G401.6 (cell line): ENCODE measurements at regions not wholly inside any gene's neighbourhood (a gene's known extent, or its start where the extent isn't known, plus 50 kb on each side); places are given as distances from the start of the nearest gene placed in this dataset.

ENCODE experiments used
- FAIRE-seq: peaks from 2 replicates; lab custom pipeline; 2012; peaks lifted over from hg19 to GRCh38; lab: Jason Lieb, UNC

DNA sequence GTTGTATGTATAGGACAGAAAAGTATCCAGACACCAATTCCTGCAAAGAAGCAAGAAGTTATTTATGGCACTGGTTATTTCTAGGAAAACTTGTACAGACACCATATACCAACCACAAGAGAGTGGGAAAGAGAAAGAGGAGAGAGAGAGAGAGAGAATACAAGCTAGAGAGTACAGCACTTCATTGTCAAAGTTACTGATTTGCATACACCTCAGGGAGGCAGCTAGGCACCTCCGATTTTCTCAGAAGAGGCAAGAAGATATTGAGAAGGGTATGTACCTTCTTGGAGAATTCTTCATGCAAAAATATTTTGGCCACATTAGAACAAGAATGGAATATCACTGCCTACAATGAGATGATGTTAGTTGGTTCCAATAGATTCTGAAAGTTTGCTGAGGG lies 333.9 kb upstream of the PIK3C3 start:
- no peak for FAIRE-seq

DNA sequence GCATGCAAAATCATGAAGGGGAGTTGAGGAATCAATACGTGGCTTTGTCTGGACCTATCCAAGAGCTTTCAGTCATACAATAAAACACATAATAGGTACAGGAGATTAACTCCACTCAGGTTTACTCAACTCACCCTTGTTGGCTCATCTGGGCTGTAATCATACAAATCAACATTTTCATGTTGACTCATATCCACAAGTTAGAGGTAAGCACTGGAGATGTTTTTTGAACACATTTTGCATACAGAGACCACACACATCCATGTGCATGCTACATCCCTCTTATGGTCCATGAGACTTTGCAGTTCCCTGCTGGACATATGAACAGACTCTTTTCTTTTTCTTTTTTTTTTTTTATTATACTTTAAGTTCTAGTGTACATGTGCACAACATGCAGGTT lies 336.9 kb upstream of the PIK3C3 start:
- no peak for FAIRE-seq

DNA sequence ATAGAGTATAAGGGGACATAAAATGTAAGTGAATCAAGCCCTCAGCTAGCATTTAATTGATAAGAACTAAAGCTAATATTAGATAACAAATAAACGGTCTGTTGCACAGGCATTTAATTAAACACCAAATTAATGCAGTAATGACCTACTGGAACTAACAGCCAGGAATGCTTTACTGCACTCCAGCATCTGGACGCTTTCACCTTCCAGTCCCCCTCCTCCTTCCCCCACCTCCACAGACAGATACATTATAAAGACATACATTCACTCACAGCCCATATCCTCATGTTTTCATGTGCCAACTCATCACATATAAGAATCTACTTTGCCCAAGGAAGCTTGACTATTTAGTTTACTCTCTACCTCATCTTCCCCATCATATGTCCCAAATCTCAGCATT lies 337.4 kb upstream of the PIK3C3 start:
- FAIRE-seq: no peak

DNA sequence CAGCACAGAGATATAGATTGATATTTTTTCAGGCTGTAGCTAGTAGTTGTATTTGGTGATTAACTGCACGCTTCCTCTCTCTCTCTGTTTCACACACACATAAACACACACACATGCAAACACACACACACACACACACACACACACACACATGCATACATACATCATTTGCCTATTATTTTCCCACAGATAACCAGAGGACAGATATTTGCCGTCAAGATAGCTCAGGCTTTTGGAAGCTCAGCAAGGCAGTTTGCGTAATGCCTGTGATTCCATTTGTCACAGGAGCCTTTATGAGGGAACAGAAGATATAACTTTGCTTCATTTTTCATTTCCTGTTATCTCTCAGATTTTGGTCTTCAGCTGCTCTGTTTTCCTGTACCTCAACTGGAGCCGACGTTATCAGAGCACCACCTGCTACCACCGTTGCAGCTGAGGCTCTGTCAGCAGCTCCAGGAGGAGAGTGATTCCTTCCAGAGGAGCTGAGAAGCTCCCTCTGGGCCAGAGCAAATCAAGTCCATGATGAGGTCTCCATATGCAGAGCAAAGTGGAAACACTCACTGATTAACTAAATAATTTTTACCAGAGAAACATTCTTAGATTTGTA lies 341.9 kb upstream of the PIK3C3 start:
- FAIRE-seq: no peak

DNA sequence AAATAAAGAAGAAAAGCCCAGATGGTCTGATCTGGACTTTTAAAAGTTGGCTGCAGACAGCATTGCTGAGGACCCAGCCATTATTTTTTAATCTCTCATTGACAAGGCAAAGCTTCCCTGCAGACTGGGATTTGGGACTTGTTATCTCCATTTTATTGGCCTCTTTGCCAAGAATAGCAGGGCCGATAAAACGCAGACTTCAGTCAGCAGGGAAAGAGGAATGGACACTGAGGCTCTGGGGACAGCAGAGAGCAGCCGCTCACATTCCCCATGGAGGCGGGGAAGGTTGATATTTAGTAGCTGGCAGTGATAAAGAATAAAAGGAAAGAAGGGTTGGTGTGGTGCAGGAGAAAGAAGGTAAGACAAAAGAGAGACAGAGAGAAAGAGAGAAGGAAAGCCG lies 350.1 kb upstream of the PIK3C3 start:
- FAIRE-seq: no peak

DNA sequence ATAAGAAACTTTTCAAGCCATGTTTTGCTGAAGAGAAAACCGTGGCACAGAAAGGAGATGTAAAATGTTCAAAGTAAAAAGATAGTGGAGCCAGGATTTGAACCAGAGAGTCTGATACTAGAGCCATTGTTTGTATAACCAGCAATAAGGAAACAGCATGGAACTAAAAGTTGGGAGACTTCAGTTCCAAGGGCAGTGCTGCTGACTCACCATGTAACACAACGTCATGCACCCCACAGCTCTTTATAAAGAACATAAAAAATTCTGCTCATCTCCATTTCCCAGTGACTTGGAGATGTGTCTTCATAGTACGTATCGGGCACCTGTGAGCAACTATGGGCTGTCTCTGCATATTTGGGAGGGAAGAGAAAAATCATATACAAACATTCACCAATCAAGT lies 353.0 kb upstream of the PIK3C3 start:
- FAIRE-seq: no peak

DNA sequence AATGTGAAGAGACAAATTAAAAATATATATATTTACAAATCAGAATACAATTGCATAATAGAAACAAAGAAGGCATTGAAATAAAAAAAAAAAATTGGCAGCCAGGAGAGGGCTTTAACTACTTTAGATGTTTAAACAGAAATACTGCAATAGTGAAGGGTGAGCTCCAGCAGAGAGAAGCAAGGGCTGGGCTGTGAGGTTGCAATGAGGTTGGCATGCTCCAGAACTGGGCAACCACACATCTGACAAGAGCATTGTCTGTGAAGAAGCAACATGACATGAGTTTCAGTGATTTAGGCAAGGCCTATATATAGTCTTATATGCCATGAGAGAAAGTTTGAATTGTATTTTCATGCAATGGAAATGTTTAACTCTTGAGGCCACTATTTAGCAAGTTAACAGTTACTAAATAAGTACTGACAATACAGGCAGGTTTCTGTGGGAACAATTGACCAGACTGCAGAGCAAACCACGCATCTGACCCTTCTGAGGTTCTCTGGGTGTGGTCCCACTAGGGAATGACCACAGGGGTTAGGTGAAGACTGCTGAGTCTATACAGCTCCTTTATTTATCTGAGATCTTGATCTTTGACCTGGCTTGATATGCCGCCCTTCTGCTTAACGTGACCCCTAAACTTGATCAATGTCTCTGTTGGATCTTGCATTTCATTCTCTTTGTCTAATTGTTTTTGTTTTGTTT lies 354.2 kb upstream of the PIK3C3 start:
- FAIRE-seq: no peak

DNA sequence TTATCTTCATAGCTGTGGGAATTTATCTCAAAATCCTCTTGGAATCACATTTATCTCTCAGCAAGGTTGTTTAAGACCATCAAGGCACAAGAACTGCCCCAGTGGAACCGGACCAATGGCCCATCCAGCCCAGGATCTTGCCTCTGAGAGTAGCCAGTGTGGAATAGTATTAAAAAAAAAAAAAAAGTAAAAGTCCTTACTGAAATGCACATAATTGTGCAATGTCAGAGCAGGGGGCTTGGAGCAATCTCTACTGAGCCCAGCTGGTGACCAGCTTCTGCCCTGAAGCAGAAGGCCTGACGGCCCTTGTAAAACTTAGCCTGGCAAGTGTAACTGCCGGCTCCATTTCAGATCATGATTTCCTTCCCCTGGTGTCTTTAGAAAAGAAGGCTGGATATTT lies 355.6 kb upstream of the PIK3C3 start:
- no peak for FAIRE-seq

DNA sequence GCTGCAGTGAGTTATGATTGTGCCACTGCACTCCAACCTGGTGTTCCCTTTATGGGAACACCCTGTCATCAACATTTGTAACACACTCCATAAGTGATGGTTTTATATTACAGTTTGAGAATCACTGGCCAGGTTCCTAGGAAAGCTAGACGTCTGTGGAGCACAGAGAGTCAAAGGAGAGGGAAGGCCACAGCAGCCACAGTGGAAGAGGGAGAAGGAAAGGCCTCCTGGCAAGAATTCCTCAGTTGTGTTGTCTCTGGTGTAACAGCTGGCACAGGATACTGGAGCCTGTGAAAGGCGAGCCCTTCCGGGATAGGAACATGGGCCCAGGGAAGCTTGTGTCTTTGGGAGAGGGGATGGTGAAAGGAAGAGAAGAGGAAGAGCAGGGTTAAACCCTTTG lies 360.5 kb upstream of the PIK3C3 start:
- FAIRE-seq: no peak

DNA sequence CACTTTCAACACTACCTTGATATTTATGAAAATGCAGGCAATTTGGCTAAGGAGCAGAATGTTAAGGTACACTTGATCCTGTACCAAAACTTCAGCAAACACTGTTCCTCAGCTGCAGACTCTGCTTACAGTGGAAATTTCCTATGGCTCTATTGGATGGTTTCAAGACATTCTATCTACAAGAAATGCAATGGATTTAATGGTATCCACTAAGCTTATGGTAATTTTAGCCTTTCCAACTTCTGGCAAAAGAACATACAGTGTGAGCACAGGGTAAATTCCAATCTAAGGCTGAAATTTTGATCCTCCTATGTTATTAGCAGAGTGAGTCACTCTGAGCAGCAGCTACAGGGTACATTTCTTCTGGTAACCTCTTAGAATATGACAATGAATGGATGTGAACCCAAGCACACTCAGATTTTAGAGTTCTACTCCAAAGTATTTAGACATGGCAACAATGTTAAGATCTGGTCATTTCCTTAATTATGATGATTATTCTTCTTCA lies 361.8 kb upstream of the PIK3C3 start:
- FAIRE-seq: no peak

DNA sequence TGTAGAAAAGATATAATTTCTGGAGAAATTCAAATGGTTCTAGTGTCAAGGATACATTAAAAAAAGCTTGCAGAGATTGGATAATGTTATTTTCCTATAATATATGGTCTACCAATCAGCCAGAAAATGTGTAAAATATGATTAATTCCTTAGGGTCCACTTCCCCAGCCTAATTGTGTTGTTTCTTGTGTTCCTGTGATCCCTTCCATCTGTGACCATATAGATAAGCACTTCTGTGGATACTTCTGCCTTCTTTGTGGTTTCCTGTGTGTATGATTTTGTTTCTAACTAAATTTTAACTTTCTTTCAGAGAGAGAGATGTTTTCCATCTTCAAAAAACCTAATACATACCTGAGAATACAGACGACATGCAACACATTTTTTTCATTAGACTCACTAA lies 367.1 kb upstream of the PIK3C3 start:
- no peak for FAIRE-seq

DNA sequence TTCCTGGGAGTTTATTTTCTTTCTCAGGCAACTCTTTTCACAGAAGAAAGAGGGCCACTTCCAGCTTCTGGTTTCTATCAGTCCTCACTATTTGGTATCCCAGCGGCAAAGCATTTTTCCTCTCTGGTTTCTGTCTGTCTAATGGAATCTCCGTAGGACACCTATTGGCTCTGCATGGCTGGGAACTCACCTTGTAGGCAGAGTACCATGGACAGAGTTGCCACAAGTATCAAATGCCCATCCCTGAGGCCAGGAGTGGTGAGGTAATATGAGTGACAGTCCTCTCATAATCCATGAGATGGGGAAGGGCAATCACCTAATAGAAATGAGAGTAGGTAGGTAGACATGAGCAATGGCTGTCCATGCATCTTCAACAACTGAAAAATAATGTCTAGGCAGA lies 369.5 kb upstream of the PIK3C3 start:
- no peak for FAIRE-seq

DNA sequence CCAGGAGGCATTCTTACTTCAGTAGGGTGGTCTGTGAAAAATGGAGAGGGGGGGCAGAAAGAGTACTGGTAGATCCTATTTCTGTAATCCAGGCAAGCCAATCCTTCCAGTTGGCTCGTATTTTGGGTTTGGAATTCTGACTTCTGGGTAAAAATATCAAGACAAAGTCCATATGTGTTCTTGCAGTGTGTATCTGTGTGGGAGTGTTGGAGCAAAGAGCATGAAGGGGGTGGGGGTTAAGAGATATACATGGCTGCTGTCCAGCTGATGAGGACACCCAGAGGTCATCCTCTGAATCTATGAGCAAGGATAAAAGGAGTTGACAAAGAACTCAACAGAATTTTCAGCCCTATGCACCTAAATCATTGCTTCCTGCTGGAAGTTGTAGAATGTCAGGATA lies 375.8 kb upstream of the PIK3C3 start:
- no peak for FAIRE-seq

DNA sequence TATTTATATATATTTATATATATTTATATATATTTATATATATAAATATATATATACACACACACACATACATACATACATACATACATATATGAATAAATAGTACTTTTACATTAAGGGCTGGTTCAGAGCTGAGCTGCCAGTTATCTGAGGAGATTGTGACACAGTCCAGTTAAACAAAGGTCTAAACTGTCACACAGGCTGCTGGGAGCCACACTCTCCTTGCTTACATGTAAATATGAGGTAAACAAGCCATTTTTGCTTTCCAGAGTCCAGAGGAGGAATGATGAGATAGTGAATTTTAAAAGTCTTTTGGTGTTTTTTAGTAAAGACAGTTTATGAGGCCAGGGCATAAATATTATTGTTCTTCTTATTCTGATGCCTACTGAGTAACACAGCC lies 377.5 kb upstream of the PIK3C3 start:
- no peak for FAIRE-seq

DNA sequence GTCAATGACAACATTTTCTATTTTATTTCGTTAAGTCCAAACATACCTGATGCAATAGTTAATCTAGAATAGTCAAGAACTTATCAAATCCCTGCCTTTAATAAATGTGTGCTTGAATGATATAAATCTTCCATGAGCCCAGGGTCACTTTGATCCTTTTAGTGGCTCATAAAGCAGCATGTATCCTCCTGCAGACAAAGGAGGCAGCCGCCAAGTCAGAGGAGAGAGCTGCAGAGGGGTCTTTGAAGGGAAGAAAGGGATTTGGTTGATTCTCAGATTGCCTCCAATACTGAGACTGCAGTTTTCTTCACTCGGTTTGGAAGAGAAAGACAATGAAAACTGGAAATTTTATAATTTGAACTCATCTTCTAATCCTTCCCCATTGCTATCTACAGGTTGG lies 378.4 kb upstream of the PIK3C3 start:
- no peak for FAIRE-seq

DNA sequence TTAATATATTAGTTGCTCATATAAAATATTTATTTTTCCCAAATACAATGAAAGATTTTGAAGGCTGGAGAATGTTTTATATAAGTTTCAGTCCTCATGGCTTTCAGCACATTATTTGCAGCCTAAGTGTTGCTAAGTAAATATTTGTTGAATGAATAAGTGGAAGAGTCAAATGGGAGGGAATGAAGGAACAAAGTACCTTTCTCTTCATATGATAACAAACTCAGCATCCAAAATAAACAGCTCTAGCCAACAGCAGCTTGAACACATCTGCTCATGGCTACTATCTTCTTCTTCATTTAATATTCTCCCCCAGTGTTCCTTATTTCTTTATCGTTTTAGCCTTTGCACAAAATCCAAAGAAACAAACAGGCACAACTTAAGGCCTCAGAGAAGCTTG lies 385.2 kb upstream of the PIK3C3 start:
- no peak for FAIRE-seq

DNA sequence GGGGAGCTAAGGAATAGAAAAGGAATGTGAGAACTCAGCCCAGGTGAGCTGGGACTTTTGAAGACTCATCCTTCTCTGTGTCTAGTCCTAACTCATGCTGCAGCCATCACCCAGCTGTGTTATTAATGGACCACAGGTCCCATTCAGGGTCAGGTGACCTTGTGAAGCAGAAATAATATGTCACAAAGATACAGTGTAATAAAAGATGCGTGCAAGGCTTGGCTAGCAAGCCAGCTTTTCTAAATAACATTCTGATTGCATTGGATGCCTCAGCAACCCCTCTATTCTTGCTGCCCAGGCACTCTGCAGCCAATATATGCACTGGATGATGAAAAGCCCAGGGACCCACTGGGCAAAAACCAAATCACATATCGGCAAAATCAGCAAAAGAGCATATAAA lies 393.1 kb upstream of the PIK3C3 start:
- no peak for FAIRE-seq

DNA sequence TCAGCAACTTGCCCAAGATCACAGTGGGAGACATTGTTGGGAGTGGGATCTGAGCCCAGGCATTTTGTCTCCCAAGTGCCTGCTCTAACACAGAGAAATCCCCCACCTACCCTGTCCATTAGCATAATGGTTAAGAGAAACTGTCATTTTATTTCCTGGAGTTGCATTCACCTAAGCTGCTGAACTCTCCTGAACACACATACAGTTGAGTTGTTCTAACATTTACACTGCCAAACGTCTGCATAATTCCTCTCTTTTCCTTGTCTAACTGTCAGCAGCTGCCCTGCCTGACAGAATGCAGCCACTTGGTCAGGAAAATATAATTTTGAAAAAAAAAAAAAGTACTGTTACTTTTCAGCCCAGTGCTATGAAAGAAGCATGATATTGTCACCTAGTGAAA lies 396.3 kb upstream of the PIK3C3 start:
- FAIRE-seq: no peak

DNA sequence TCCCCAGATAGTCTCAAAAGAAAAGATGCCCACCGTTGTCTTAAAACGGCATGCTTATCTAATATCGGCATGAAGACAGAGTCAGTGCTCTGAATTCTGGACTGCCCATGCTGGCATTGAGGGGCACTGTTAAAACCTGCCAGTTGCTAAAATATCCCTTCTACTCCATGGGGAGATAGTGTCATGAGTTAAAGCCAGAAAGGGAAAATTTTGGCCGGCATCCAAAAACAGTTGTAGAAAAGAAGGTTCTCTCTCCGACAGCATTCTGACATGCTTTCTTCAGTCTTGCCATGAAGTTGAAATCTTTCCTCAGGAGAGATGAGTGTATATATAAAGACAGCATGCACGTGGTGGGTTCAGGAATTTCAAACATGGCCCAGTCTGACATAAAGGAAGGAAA lies 401.3 kb upstream of the PIK3C3 start:
- FAIRE-seq: no peak

DNA sequence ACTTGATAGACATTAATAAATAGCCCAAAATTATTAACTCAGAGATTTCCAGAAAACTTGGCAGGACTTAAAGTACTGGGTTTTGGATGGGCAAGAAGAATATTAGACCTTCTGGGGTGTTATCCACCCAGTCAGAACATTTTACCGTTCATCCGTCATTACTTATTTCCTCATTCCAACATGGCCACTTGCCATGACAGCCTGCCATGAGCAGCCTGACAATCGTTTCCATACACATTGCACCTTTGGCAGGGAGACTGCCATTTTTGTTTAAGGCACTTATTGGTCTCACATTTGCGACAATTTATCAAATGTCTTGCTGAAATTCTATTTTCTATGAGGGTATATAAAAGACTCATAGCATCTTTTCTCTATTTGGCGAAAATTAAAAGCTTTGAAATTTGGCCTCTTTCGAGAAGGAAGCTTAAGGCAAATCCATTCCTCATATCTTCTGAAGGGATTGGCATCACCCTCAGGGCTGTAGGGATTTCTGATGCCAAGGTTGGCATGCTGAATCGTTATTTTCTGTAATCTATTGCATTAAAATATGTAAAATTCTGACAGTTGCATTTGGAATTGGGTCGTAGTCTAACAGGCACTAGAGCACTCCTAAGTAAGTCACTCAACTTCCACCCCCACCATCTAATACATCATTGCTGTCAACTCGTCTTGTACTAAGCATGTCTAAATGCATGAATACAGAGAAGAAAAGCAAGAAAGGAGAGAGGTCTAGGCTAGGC lies 406.3 kb upstream of the PIK3C3 start:
- no peak for FAIRE-seq

DNA sequence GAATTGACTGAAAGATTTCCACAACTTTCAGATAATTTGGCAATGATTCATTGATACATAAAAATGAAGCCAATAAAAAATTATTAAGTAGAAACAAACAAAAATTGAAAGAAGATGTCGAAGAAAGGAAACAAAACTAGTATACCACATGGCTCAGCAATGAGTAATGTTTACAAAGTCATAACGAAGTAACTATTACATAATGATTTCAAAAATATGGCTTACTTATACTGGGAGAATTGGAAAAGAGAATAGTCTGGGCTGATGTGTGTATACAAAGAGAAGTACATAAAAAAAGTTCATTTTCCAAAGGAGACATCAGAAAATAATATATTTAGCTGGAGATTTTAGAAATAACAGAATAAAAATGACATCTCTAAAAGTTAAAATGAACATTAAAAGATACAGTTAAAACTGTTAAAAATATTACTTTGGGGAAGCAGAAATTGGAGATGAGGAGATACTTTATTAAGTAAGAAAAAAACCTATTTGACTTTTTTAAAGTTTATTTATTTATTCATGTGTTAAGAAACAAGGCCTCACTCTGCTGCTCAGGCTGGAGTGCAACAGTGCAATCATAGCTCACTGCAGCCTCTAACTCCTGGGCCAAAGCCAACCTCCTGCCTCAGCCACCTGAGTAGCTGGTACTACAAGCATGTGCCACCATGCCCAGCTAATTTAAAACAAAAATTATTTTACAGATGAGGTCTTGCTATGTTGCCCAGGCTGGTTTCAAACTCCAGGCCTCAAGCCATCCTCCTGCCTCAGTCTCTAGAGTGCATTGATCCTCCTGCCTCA lies 409.7 kb upstream of the PIK3C3 start:
- FAIRE-seq: no peak

DNA sequence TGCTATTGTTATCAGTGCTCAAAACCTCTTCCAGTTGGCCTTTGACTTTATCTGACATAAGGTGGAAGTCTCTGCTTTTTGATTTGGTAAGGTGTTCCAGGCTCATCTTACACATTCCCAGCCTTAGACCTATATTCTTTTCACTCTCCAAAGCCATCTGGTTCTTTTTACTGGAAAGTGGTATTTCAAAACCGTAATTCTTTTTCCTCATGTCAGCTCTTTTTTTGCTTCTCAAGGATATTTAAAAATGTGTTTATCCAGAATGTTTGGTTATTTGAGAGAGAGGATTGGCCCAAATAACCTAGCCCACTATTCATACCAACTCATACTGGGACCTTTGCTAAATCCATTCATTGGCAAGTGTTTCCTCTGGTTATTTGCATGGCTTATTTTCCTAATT lies 411.2 kb upstream of the PIK3C3 start:
- no peak for FAIRE-seq
